K562 (cell line): ENCODE measurements at regions not wholly inside any gene's neighbourhood (a gene's known extent, or its start where the extent isn't known, plus 50 kb on each side); places are given as distances from the start of the nearest gene placed in this dataset.

Source experiments
- ATAC-seq: fragments of 200-7000 bp; cut with Tn5 transposase; 3 replicates; pipeline ENCODE4 v1.9.1; 2020; ENCODE audit warnings: moderate library complexity
- BruUV-seq: library from RNA; stranded (reverse); fragments of 400-500 nt; replicated peaks from 2 replicates; lab custom pipeline; 2021; lab: Mats Ljungman, UMichigan
- CTCF ChIA-PET: fragments of 300-600 bp; formaldehyde crosslinking; extraction: SDS; loops from one replicate; lab custom pipeline; 2021; ENCODE audit warnings: low intra/inter-chr PET ratio; lab: Yijun Ruan, JAX
- POLR2A ChIA-PET: fragments of 300-600, 350-650 bp; sonication (Branson Sonifier 250); formaldehyde crosslinking; extraction: SDS; loops from one replicate; lab custom pipeline; 2021; ENCODE audit warnings: antibody characterized with exemption, inconsistent platforms; lab: Yijun Ruan, JAX
- DNase-seq, 4 experiments: peaks; one replicate each; pipeline versions ENCODE4 v3.0.0 to v3.0.0-alpha.2; 2011 to 2018; ENCODE audit warnings: low spot score in 3 of 4, mixed read lengths in 3 of 4; ENCODE audit errors: extremely low read depth in 1 of 4
- FAIRE-seq: peaks from 2 replicates; lab custom pipeline; 2011; peaks lifted over from hg19 to GRCh38; lab: Jason Lieb, UNC
- H2AFZ ChIP-seq: 2 replicates; pipeline ENCODE4 v1.6.0; 2011; ENCODE audit warnings: low read depth, low read length, control low read depth, inconsistent platforms
- H3K27ac ChIP-seq: fragments of 200-600 bp; 3 replicates; pipeline ENCODE4 v1.8.0; 2011; ENCODE audit warnings: low read depth, mild to moderate bottlenecking, control low read depth, inconsistent platforms, low read length, moderate library complexity, mixed read lengths; ENCODE audit errors: extremely low read depth
- H3K27me3 ChIP-seq, 2 experiments: fragments of 300-600 bp in 1 of 2; 2 replicates in 1 of 2; 3 replicates in 1 of 2; pipeline versions ENCODE4 v1.6.0 to v1.8.0; 2011; ENCODE audit warnings: inconsistent platforms in 2 of 2, low read length in 2 of 2, mild to moderate bottlenecking in 1 of 2, mixed read lengths in 1 of 2, moderate library complexity in 1 of 2; ENCODE audit not compliant: control insufficient read depth in 2 of 2, insufficient read depth in 2 of 2
- H3K36me3 ChIP-seq: fragments of 300-600 bp; 3 replicates; pipeline ENCODE4 v1.8.0; 2011; ENCODE audit warnings: mild to moderate bottlenecking, low read length, inconsistent platforms; ENCODE audit not compliant: control insufficient read depth, insufficient read depth
- H3K4me1 ChIP-seq, 2 experiments: fragments of 200-600 bp in 1 of 2; replicated peaks in 1 of 2; 2 replicates in 1 of 2; 3 replicates in 1 of 2; pipeline versions ENCODE4 v1.5.1 to v1.8.0; 2011; ENCODE audit warnings: inconsistent platforms in 2 of 2, low read length in 2 of 2, mild to moderate bottlenecking in 1 of 2, mixed read lengths in 1 of 2, moderate library complexity in 1 of 2; ENCODE audit not compliant: control insufficient read depth in 2 of 2, insufficient read depth in 2 of 2
- H3K4me2 ChIP-seq: 2 replicates; pipeline ENCODE4 v1.6.1; 2011; ENCODE audit warnings: low read length, control low read depth, inconsistent platforms, mixed read lengths; ENCODE audit not compliant: insufficient read depth
- H3K4me3 ChIP-seq: fragments of 200-600 bp; sonication (generic), shearing (Covaris generic); 2 replicates; pipeline ENCODE4 v1.5.1; 2016; ENCODE audit warnings: control low read depth, inconsistent platforms
- H3K79me2 ChIP-seq: fragments of 200-600 bp; 3 replicates; pipeline ENCODE4 v1.8.0; 2011; ENCODE audit warnings: low read length, inconsistent platforms; ENCODE audit not compliant: control insufficient read depth, insufficient read depth
- H3K9ac ChIP-seq, 2 experiments: 2 replicates each; pipeline versions ENCODE4 v1.6.0 to v1.6.1; 2011; ENCODE audit warnings: low read depth in 2 of 2, low read length in 2 of 2, control low read depth in 1 of 2, inconsistent platforms in 1 of 2, mild to moderate bottlenecking in 1 of 2, mixed read lengths in 1 of 2; ENCODE audit not compliant: insufficient read depth in 1 of 2
- H3K9me1 ChIP-seq: one replicate; pipeline ENCODE4 v1.6.0; 2011; ENCODE audit warnings: inconsistent platforms, mild to moderate bottlenecking, low read length, moderate library complexity; ENCODE audit not compliant: control insufficient read depth, insufficient read depth
- H3K9me3 ChIP-seq: replicated peaks from 2 replicates; pipeline ENCODE4 v1.5.1; 2011; ENCODE audit warnings: low read depth, low read length, inconsistent platforms; ENCODE audit not compliant: control insufficient read depth, insufficient read depth
- H4K20me1 ChIP-seq: replicated peaks from 2 replicates; pipeline ENCODE4 v1.6.1; 2011; ENCODE audit warnings: low read length, inconsistent platforms, mixed read lengths; ENCODE audit not compliant: control insufficient read depth, insufficient read depth
- CC2D1A ChIP-seq: fragments of 450-650 bp; IDR thresholded peaks from 2 replicates; pipeline ENCODE4 v1.6.1; 2017; ENCODE audit warnings: mild to moderate bottlenecking
- CHD4 ChIP-seq: fragments of 200-600 bp; sonication (generic); IDR thresholded peaks from 3 replicates; pipeline ENCODE4 v1.6.1; 2012; ENCODE audit warnings: low read depth, mild to moderate bottlenecking, mixed read lengths, low read length, inconsistent platforms; ENCODE audit not compliant: insufficient read depth, insufficient replicate concordance, poor library complexity, severe bottlenecking
- DACH1 ChIP-seq: fragments of 450-650 bp; IDR thresholded peaks from 2 replicates; pipeline ENCODE4 v1.6.1; 2018; ENCODE audit not compliant: partially characterized antibody
- DLX4 ChIP-seq: fragments of 250-450 bp; sonication (Bioruptor Pico); IDR thresholded peaks from 2 replicates; pipeline ENCODE4 v1.6.1; 2021; ENCODE audit warnings: mild to moderate bottlenecking
- EZH2 ChIP-seq: IDR thresholded peaks from 2 replicates; pipeline ENCODE4 v1.6.1; 2012; ENCODE audit warnings: low read depth, mild to moderate bottlenecking, inconsistent platforms, low read length, borderline replicate concordance
- HNRNPUL1 ChIP-seq: fragments of 200-400 bp; formaldehyde crosslinking; IDR thresholded peaks from 2 replicates; pipeline ENCODE4 v1.6.1; 2017; ENCODE audit warnings: low read length
- NR2C1 ChIP-seq, 2 experiments: fragments of 450-650 bp; IDR thresholded peaks; 2 replicates each; pipeline ENCODE4 v1.6.1; 2017; ENCODE audit warnings: mild to moderate bottlenecking in 2 of 2, antibody characterized with exemption in 1 of 2, inconsistent platforms in 1 of 2, missing compliant biosample characterization in 1 of 2, missing genetic modification characterization in 1 of 2
- SMAD3 ChIP-seq: fragments of 450-650 bp; formaldehyde crosslinking; conservative IDR thresholded peaks from 2 replicates; pipeline ENCODE4 v1.4.0; 2020; ENCODE audit warnings: mild to moderate bottlenecking
- ZBTB1 ChIP-seq: sonication (generic); formaldehyde crosslinking; IDR thresholded peaks from 2 replicates; pipeline ENCODE4 v1.8.1; 2023; ENCODE audit warnings: missing genetic modification reagents, low read depth, mild to moderate bottlenecking, borderline replicate concordance
- ZNF197 ChIP-seq: fragments of 200-800 bp; sonication (Bioruptor generic); IDR thresholded peaks from 2 replicates; pipeline ENCODE4 v1.6.1; 2016; ENCODE audit warnings: low read depth, missing genetic modification characterization, missing compliant biosample characterization
- ZNF282 ChIP-seq: sonication (generic); formaldehyde crosslinking; IDR thresholded peaks from 2 replicates; pipeline ENCODE4 v1.8.1; 2023; ENCODE audit warnings: missing genetic modification reagents
- ZNF507 ChIP-seq: conservative IDR thresholded peaks from 2 replicates; pipeline ENCODE4 v1.6.1; 2017; ENCODE audit warnings: missing genetic modification characterization, missing compliant biosample characterization
- ZNF584 ChIP-seq: fragments of 200-800 bp; sonication (Bioruptor generic); IDR thresholded peaks from 2 replicates; pipeline ENCODE4 v1.6.1; 2016; ENCODE audit warnings: low read depth, mild to moderate bottlenecking, missing genetic modification characterization, missing compliant biosample characterization
- ZNF589 ChIP-seq: fragments of 200-800 bp; sonication (Bioruptor generic); IDR thresholded peaks from 2 replicates; pipeline ENCODE4 v1.6.1; 2016; ENCODE audit warnings: low read depth, missing genetic modification characterization, missing compliant biosample characterization
- ZNF639 ChIP-seq, 2 experiments: fragments of 200-800 bp in 1 of 2; sonication (Bioruptor generic) in 1 of 2; sonication (generic) in 1 of 2; formaldehyde crosslinking in 1 of 2; IDR thresholded peaks in 1 of 2; conservative IDR thresholded peaks in 1 of 2; 2 replicates each; pipeline versions ENCODE4 v1.5.0 to v1.6.1; 2016 to 2020; ENCODE audit warnings: missing compliant biosample characterization in 1 of 2, missing genetic modification characterization in 1 of 2, missing genetic modification reagents in 1 of 2
- ZNF644 ChIP-seq: fragments of 200-800 bp; sonication (Bioruptor generic); IDR thresholded peaks from 2 replicates; pipeline ENCODE4 v1.6.1; 2016; ENCODE audit warnings: low read depth, missing genetic modification characterization, missing compliant biosample characterization
- ZSCAN32 ChIP-seq: fragments of 450-650 bp; formaldehyde crosslinking; IDR thresholded peaks from 2 replicates; pipeline ENCODE4 v1.4.0; 2020; ENCODE audit warnings: mild to moderate bottlenecking, moderate library complexity
- WGBS: fragments of 100-300 bp; shearing (Covaris generic); methylation state at CpG from one replicate; pipeline ENCODE4 v1.1.6; 2016; ENCODE audit warnings: low coverage, mixed read lengths; ENCODE audit not compliant: insufficient coverage; ENCODE audit errors: missing lambda C conversion rate; 5-methylcytosine and 5-hydroxymethylcytosine counted together
- in situ Hi-C: fragments of 300-500 bp; cut with MboI; formaldehyde crosslinking; loops from 4 replicates; pipeline ENCODE4 v1.15.0; 2018; ENCODE audit warnings: inconsistent platforms, mixed read lengths
- intact Hi-C: fragments of 100-400 bp; cut with micrococcal nuclease; formaldehyde crosslinking; loops from 2 replicates; pipeline ENCODE4 v1.14.2; 2022

GRCh38 chr5:152094716-152095115 lies 170.1 kb upstream of the GLRA1 start:
- no peak for FAIRE-seq
- 0% methylated on average over 2 of the region's 2 CpGs for WGBS
- H3K27ac ChIP-seq, result no peak overlapping the region

GRCh38 chr5:152094060-152094459 lies 169.4 kb upstream of the GLRA1 start:
- Histone ChIP-seq H3K27ac (no peak overlapping the region), H3K9ac (no peak overlapping the region), H4K20me1 (no peaks in the 10 kb centered on the region), H3K9me1 (no peaks in the 10 kb centered on the region), H3K4me1 (no peaks in the 10 kb centered on the region), H2AFZ (no peak overlapping the region), H3K36me3 (no peaks in the 10 kb centered on the region), H3K79me2 (no peaks in the 10 kb centered on the region), H3K4me3 (no peak overlapping the region), H3K9me3 (no peaks in the 10 kb centered on the region), H3K27me3 (no peaks in the 10 kb centered on the region), H3K4me2 (no peak overlapping the region)
- ChIA-PET CTCF (no interaction called here), POLR2A (interaction anchor here (0.5 to 1.3 kb wide), 3 partner anchors 9 to 410 kb away, joined by 3 read pairs; no protein-coding TSS in a partner anchor)
- TF ChIP-seq CHD4 (no peak), ZNF589 (CRISPR knock-in tag) (no peak), ZSCAN32 (CRISPR knock-in tag) (no peak), EZH2 (no peak), ZNF644 (no peak), DLX4 (CRISPR knock-in tag) (no peak), ZNF507 (tag) (no peak), ZBTB1 (CRISPR knock-in tag) (no peak), HNRNPUL1 (no peak), DACH1 (no peak), SMAD3 (no peak), CC2D1A (no peak), ZNF584 (CRISPR knock-in tag) (no peak), ZNF639 (CRISPR knock-in tag; conservative IDR thresholded peaks at IDR 0.05 in 1 of 2, IDR thresholded peaks at IDR 0.05 in 1 of 2) (no peak)
- 0% methylated on average over 2 of the region's 2 CpGs for WGBS
- FAIRE-seq (no peak), DNase-seq (no peak), ATAC-seq (no peak)
- BruUV-seq, result no TSS peak
- intact Hi-C loops, result no loop called here
- in situ Hi-C loops, result no loop called here

More at GRCh38 chr5:152094716-152095115, 170.1 kb upstream of the GLRA1 start:
- DNase-seq, result no peak
- Histone ChIP-seq H3K9me3 (no peaks in the 10 kb centered on the region), H3K4me2 (no peak overlapping the region), H3K79me2 (no peaks in the 10 kb centered on the region), H2AFZ (no peak overlapping the region), H3K27me3 (no peaks in the 10 kb centered on the region), H3K9me1 (no peaks in the 10 kb centered on the region), H4K20me1 (no peaks in the 10 kb centered on the region), H3K36me3 (no peaks in the 10 kb centered on the region), H3K4me3 (no peak overlapping the region), H3K4me1 (no peaks in the 10 kb centered on the region), H3K9ac (no peak overlapping the region)
- ATAC-seq, result no peak
- in situ Hi-C loops (no loop called here), intact Hi-C loops (no loop called here)
- BruUV-seq, result no TSS peak
- CTCF ChIA-PET, result no interaction called here
- TF ChIP-seq CC2D1A (no peak), ZNF197 (CRISPR knock-in tag) (no peak), ZNF282 (CRISPR knock-in tag) (no peak), NR2C1 (IDR thresholded peaks at IDR 0.05) (no peak), NR2C1 (tag; IDR thresholded peaks at IDR 0.05) (no peak)
- POLR2A ChIA-PET, result interaction anchor here (0.5 to 1.3 kb wide), 3 partner anchors 8 to 410 kb away, joined by 3 read pairs; no protein-coding TSS in a partner anchor
